HG03558 (cell line): ENCODE measurements at regions not wholly inside any gene's neighbourhood (a gene's known extent, or its start where the extent isn't known, plus 50 kb on each side); places are given as distances from the start of the nearest gene placed in this dataset.
"Not testable (repeated sequence)": the region's sequence is repeated elsewhere in the genome, so short reads cannot be mapped to it uniquely, and the experiment has no call there.

Experiments used
- ATAC-seq: cut with Tn5 transposase; IDR thresholded peaks from one replicate; pipeline ENCODE4 v1.9.1; 2021; ENCODE audit warnings: moderate number of reproducible peaks; ENCODE audit not compliant: unreplicated experiment; ENCODE audit errors: extremely low read depth

- ATAC-seq = no peak
These were observed 146.9 kb upstream of the AHI1 start for GRCh38 chr6:135644394-135644793.

DNA sequence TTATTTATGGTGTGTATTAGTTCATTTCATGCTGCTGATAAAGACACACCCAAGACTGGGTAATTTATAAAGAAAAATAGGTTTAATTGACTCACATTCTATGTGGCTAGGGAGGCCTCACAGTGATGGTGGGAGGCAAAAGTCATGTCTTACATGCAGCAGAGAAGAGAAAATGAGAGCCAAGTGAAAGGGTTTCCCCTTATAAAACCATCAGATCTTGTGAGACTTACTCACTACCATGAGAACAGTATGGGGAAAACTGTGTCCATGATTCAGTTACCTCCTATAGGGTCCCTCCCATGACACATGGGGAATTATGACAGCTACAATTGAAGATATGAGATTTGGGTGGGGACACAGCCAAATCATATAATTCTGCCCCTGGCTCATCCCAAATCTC, 150.0 kb upstream of the AHI1 start:
- ATAC-seq = no peak

DNA sequence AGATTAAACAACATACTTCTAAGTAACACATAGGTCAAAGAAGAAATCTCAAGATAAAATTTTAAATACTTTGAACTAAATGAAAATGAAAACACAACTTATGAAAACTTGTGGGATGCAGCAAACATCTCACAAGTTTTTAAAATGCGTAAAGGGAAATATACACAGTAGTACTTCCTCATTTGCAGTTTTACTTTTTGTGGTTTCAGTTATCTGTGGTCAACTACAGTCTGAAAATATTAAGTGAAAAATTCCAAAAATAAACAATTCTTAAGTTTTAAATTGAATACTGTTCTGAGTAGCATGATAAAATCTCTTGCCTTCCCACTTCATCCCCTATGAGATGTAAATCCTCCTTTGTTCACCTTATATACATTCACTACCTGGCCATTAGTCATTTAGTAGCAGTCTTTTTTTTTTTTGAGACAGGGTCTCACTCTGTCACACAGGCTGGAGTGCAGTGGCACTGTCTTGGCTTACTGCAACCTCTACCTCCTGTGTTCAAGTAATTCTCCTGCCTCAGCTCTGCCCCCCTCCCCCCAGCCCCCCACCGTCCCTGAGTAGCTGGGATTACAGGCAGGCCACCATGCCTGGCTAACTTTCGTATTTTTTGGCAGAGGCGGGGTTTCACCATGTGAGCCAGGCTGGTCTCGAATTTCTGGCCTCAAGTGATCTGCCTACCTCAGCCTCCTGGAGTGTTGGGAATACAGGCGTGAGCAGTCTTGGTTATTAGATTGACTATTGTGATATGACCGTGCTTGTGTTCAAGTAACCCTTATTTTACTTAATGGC, 154.6 kb upstream of the AHI1 start:
- ATAC-seq = peak; percentile 93

DNA sequence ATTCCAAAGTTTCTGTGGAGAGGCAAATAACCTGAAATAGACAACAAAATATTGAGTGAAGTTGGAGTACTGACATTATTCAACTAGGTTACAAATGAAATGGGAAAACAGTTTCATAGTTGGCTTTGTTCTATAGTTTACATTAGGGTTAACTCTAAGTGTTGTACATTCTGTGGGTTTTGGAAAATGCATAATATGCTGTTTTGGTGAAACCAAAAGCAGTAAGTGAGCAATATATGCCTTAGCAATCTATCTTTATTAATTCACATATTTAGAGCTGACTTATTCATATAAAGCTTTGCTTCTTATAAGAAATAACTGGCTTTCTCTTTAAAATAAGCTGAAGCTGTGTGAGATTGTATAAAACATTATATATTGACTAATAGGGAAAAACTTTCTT, 157.5 kb upstream of the AHI1 start:
- no peak for ATAC-seq

GRCh38 chr6:135657207-135657606, 159.7 kb upstream of the AHI1 start:
- no peak for ATAC-seq

- ATAC-seq = no peak
These were observed 160.9 kb upstream of the AHI1 start for GRCh38 chr6:135658481-135658880.

DNA sequence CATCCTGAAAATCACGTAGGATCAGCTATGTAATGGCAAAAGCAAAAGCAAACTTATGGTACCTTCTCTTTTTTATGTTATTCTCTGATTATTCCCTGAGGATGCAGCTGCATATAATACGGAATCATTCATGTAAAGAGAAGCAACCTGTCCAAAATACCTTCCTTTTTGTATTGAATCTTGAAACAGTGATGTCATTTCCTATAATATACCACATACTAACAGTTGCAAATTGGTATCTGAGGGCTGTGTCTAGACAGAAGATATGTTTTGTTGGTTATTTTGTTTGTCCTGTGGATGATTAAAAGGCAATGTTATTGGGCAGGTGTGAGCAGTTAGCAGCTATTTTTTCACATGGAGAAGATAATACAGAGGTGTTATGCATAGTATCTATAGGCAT, 161.4 kb upstream of the AHI1 start:
- ATAC-seq = no peak

DNA sequence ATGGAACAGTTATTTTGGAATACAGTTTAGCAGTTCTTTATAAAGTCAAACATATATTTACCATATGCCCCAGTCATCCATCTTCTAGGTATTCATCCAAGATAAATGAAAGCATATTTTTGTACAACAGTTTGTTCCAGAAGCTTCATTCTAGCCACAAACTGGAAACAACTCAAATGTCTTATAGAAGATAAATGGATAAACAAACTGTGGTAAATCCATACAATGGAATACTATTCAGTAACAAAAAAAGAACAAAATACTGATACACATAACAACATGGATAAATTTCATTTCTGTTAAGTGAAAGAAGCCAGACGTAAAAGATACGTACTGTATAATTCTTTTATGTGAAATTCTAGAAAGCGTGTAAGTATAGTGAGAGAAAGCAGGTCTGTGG, 167.0 kb upstream of the AHI1 start:
- no peak for ATAC-seq

GRCh38 chr6:135665935-135666334, 168.4 kb upstream of the AHI1 start:
- no peak for ATAC-seq

GRCh38 chr6:135667691-135668455, 170.3 kb upstream of the AHI1 start:
- no peak for ATAC-seq

DNA sequence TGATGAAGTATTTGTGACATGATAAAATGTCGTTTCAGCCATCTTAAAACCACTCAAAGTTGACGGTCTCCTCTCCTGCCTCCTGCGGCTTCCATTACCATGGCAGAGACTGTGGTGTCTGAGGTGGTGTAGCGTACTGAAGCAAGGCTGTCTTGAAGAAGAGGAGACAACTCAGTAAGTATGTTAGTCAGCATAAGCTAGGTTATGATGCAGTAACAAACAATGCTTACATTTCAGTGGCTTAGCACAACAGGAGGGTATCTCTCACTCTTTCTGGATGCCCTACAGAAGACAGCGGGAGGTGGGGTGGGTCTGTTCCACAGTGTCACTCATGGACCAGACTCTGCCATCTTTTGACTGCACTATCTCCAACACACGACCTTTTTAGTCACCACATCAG, 174.7 kb upstream of the AHI1 start:
- no peak for ATAC-seq

DNA sequence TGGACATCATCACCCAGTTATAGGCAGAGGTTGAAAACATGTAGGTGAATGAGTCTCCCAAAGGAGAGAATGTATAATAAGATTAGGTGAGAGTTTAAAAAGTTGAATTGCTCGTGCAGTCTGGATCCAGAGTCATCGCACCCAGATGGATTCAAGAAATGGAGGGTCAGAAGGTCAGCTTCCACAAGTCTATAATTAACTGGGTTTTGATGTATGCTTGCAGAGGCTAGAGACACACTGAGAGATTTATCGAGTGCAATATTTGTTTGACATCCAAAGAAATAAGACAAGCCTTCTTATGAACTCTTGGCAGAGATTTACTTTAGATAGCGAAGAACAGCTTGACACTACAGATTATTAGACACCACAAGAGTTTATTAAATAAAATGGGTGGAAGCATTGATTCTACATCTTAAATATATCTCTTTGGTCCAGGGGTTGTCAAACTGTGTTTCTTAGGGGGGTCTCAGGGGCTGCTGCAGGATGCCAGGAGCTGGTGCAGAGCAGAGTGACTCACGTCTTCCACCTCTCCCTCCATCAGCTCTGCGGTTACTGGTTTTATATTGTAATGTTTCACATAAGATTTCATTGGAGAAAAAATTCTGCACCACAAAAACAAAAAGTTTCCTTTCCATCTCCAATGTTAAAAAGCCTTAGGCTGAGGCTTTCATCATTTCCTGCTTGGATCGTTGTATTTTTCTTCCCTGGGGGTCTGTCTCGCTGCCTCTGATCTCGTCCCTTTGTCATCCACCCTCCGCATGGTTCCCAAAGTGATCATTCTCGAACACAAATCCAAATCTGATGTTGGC, 176.2 kb upstream of the AHI1 start:
- ATAC-seq = no peak

GRCh38 chr6:135675026-135675425, 176.5 kb upstream of the PDE7B start:
- ATAC-seq = no peak

DNA sequence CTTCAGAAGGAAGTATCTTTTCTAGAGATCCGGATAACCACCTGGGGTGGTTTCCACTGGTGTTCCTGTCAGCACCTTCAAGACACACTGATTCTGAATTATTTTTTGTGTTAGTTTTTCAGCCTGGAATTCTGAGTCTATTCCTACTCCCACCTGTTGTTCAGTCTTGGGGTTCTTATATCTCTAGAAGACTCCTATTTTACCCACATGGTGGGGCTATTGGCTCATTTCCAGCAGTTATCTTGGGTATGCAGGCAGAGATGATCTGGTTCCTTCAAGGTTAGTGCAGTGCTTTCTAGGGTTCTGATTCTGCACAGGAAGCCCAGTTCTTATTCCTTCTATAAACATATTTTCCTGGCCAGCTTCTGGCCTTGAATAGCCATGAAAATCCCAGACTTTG, 175.6 kb upstream of the PDE7B start:
- ATAC-seq = no peak

- no peak for ATAC-seq
These were observed 170.3 kb upstream of the PDE7B start for GRCh38 chr6:135680964-135681913.

GRCh38 chr6:135686784-135687301, 164.7 kb upstream of the PDE7B start:
- no peak for ATAC-seq

- ATAC-seq = not testable (repeated sequence)
These were observed 163.0 kb upstream of the PDE7B start for GRCh38 chr6:135688476-135688875.

DNA sequence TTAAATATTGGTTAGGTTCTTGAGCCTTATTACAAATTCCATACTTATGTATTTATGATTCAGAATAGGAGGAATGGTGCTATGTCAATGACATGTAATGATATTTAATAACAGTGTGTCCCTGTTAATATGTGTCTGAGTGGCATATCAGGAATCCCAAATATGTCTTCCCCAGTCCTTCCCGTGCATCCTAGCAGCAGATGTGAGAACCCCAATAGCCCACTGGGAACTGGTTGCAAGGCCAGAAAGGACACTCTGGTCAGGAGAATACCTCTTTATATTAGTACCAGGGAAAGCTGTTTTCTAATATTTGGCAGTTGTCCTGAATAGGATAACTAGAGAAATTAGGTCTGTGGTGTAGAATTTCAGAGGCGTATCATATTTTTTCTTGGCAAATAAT, 159.1 kb upstream of the PDE7B start:
- ATAC-seq = no peak

DNA sequence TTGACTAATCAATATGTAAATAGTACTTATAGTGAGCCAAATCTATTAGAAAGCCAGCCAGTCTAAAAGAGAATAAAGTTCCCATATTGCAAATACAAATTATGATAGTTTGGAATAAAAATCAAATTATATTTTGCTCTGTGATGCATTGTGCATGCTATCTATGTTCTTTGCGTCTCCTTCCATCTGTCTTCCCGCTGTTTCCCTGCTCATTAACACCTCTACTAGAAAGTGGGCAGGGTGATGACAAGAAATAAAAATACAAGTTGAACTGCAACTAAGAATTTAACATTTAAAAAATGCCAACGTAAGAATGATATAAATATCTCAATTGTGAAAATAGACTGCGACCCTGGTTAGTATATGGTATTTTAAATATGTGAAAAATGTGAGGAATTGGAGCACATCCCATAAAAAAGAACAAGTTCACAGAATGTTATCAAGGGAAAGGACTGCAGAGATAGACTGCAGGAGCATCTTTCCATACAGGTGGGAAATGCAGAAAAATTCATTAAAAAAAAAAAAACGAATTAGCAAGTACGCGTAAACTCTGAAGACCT, 157.6 kb upstream of the PDE7B start:
- ATAC-seq = no peak
